H1 (cell line): ENCODE measurements at regions not wholly inside any gene's neighbourhood (a gene's known extent, or its start where the extent isn't known, plus 50 kb on each side); places are given as distances from the start of the nearest gene placed in this dataset.
"Not testable (repeated sequence)": the region's sequence is repeated elsewhere in the genome, so short reads cannot be mapped to it uniquely, and the experiment has no call there.

ENCODE experiments used
- CTCF ChIA-PET: fragments of 300-600 bp; sonication (Branson Sonifier 250); formaldehyde crosslinking; loops from one replicate; lab custom pipeline; 2021; ENCODE audit not compliant: partially characterized antibody; lab: Charles Lee
- POLR2A ChIA-PET: fragments of 300-600 bp; sonication (Branson Sonifier 250); formaldehyde crosslinking; loops from one replicate; lab custom pipeline; 2021; ENCODE audit warnings: inconsistent platforms; ENCODE audit not compliant: partially characterized antibody; lab: Charles Lee
- DNase-seq, 2 experiments: peaks; one replicate each; pipeline versions ENCODE4 v3.0.0 to v3.0.0-alpha.2; 2010 to 2022; ENCODE audit warnings: low spot score in 2 of 2, low read depth in 1 of 2, mixed read lengths in 1 of 2
- FAIRE-seq: peaks from 2 replicates; lab custom pipeline; 2011; peaks lifted over from hg19 to GRCh38; lab: Jason Lieb, UNC
- H2AFZ ChIP-seq: 2 replicates; pipeline ENCODE4 v1.8.1; 2012; ENCODE audit warnings: low read length, inconsistent platforms
- H2AK5ac ChIP-seq: 2 replicates; pipeline ENCODE4 v1.6.1; 2013; ENCODE audit warnings: low read depth, low read length
- H2BK120ac ChIP-seq: replicated peaks from 2 replicates; pipeline ENCODE3; 2013; ENCODE audit warnings: low read depth, low read length, inconsistent platforms
- H2BK12ac ChIP-seq: 2 replicates; pipeline ENCODE4 v1.6.1; 2013; ENCODE audit warnings: low read depth, low read length
- H2BK15ac ChIP-seq: 2 replicates; pipeline ENCODE4 v1.6.1; 2013; ENCODE audit warnings: low read length
- H2BK20ac ChIP-seq: 2 replicates; pipeline ENCODE4 v1.6.1; 2013; ENCODE audit warnings: low read length
- H2BK5ac ChIP-seq: 2 replicates; pipeline ENCODE4 v1.6.1; 2013; ENCODE audit warnings: low read depth, low read length
- H3K14ac ChIP-seq: 2 replicates; pipeline ENCODE4 v1.6.1; 2013; ENCODE audit warnings: inconsistent platforms; ENCODE audit not compliant: insufficient read length
- H3K18ac ChIP-seq: 2 replicates; pipeline ENCODE4 v1.6.1; 2013; ENCODE audit warnings: low read length; ENCODE audit errors: extremely low read depth
- H3K23ac ChIP-seq: 2 replicates; pipeline ENCODE4 v1.6.1; 2013; ENCODE audit warnings: inconsistent platforms; ENCODE audit not compliant: insufficient read length
- H3K23me2 ChIP-seq: 2 replicates; pipeline ENCODE4 v1.6.1; 2013; ENCODE audit warnings: low read depth, low read length
- H3K27ac ChIP-seq: 2 replicates; pipeline ENCODE4 v1.6.1; 2011; ENCODE audit warnings: low read depth, low read length, inconsistent platforms
- H3K27me3 ChIP-seq, 4 experiments: replicated peaks in 1 of 4; 1 replicate in 1 of 4; 2 replicates in 3 of 4; pipeline versions ENCODE4 v1.6.1 to v1.8.1; 2011 to 2013; ENCODE audit warnings: low read length in 3 of 4, mild to moderate bottlenecking in 3 of 4, inconsistent platforms in 2 of 4, mixed read lengths in 2 of 4, moderate library complexity in 1 of 4; ENCODE audit not compliant: control insufficient read depth in 3 of 4, insufficient read depth in 3 of 4; ENCODE audit errors: extremely low read depth in 1 of 4
- H3K36me3 ChIP-seq, 4 experiments: 2 replicates each; pipeline versions ENCODE4 v1.6.1 to v1.8.1; 2011 to 2013; ENCODE audit warnings: mild to moderate bottlenecking in 4 of 4, low read length in 3 of 4, moderate library complexity in 2 of 4, control low read depth in 1 of 4, inconsistent platforms in 1 of 4; ENCODE audit not compliant: insufficient read depth in 4 of 4, control insufficient read depth in 2 of 4
- H3K4ac ChIP-seq: replicated peaks from 2 replicates; pipeline ENCODE3; 2013; ENCODE audit warnings: low read length, low read depth, mixed read lengths, inconsistent platforms; ENCODE audit not compliant: insufficient read length
- H3K4me1 ChIP-seq, 4 experiments: replicated peaks in 1 of 4; 1 replicate in 1 of 4; 2 replicates in 3 of 4; pipeline versions ENCODE4 v1.6.1 to v1.8.1; 2011 to 2013; ENCODE audit warnings: low read length in 3 of 4, inconsistent platforms in 2 of 4, mixed read lengths in 1 of 4; ENCODE audit not compliant: insufficient read depth in 4 of 4, control insufficient read depth in 3 of 4
- H3K4me2 ChIP-seq, 2 experiments: 2 replicates each; pipeline versions ENCODE4 v1.6.1 to v1.8.1; 2011 to 2013; ENCODE audit warnings: low read depth in 2 of 2, low read length in 2 of 2, control low read depth in 1 of 2, inconsistent platforms in 1 of 2, mild to moderate bottlenecking in 1 of 2; ENCODE audit not compliant: insufficient read depth in 1 of 2
- H3K4me3 ChIP-seq, 4 experiments: fragments of 200-600, 300-600 bp in 1 of 4; sonication (generic), shearing (Covaris generic), sonication (Bioruptor Twin) in 1 of 4; 2 replicates each; pipeline versions ENCODE4 v1.5.1 to v1.8.1; 2011 to 2016; ENCODE audit warnings: low read length in 4 of 4, low read depth in 3 of 4, control low read depth in 2 of 4, inconsistent platforms in 2 of 4, mild to moderate bottlenecking in 2 of 4, mixed read lengths in 1 of 4, moderate library complexity in 1 of 4; ENCODE audit not compliant: insufficient read depth in 2 of 4; ENCODE audit errors: extremely low read depth in 1 of 4
- H3K56ac ChIP-seq: replicated peaks from 2 replicates; pipeline ENCODE3; 2013; ENCODE audit warnings: low read depth, mild to moderate bottlenecking, mixed read lengths, low read length, inconsistent platforms; ENCODE audit not compliant: insufficient read length
- H3K79me1 ChIP-seq: 2 replicates; pipeline ENCODE4 v1.6.1; 2013; ENCODE audit warnings: low read depth, low read length, control low read depth
- H3K79me2 ChIP-seq, 2 experiments: 2 replicates each; pipeline versions ENCODE4 v1.6.1 to v1.8.1; 2012 to 2013; ENCODE audit warnings: low read length in 2 of 2, mild to moderate bottlenecking in 2 of 2, inconsistent platforms in 1 of 2; ENCODE audit not compliant: insufficient read depth in 2 of 2, control insufficient read depth in 1 of 2
- H3K9ac ChIP-seq, 4 experiments: replicated peaks in 1 of 4; 1 replicate in 1 of 4; 2 replicates in 3 of 4; pipeline versions ENCODE4 v1.6.1 to v1.8.1; 2011 to 2013; ENCODE audit warnings: low read depth in 3 of 4, low read length in 3 of 4, control low read depth in 2 of 4, mild to moderate bottlenecking in 2 of 4, moderate library complexity in 2 of 4, inconsistent platforms in 1 of 4; ENCODE audit errors: extremely low read depth in 1 of 4
- H3K9me3 ChIP-seq, 2 experiments: 2 replicates each; pipeline versions ENCODE4 v1.6.1 to v1.8.1; 2012 to 2013; ENCODE audit warnings: mild to moderate bottlenecking in 2 of 2, moderate library complexity in 2 of 2, control low read depth in 1 of 2, inconsistent platforms in 1 of 2, low read depth in 1 of 2, low read length in 1 of 2, mixed read lengths in 1 of 2; ENCODE audit not compliant: insufficient read depth in 2 of 2
- H4K20me1 ChIP-seq, 2 experiments: replicated peaks in 1 of 2; 2 replicates each; pipeline versions ENCODE3 to v1.8.1; 2011 to 2013; ENCODE audit warnings: inconsistent platforms in 2 of 2, low read length in 2 of 2, mild to moderate bottlenecking in 1 of 2; ENCODE audit not compliant: insufficient read depth in 2 of 2, control insufficient read depth in 1 of 2
- H4K5ac ChIP-seq: 2 replicates; pipeline ENCODE4 v1.6.1; 2013; ENCODE audit warnings: low read length, low read depth, mixed read lengths, inconsistent platforms; ENCODE audit not compliant: insufficient read length
- H4K8ac ChIP-seq: 2 replicates; pipeline ENCODE4 v1.8.0; 2013; ENCODE audit warnings: mild to moderate bottlenecking, moderate library complexity, low read length, inconsistent platforms; ENCODE audit not compliant: insufficient read depth; ENCODE audit errors: extremely low read depth
- H4K91ac ChIP-seq: replicated peaks from 2 replicates; pipeline ENCODE3; 2013; ENCODE audit warnings: low read length, mixed read lengths, inconsistent platforms; ENCODE audit not compliant: insufficient read length
- WGBS, 2 experiments: shearing (Covaris generic) in 1 of 2; methylation state at CpG; one replicate each; pipeline versions ENCODE4 v1.1.6 to v1.1.7; 2013 to 2015; ENCODE audit warnings: low lambda C conversion rate in 2 of 2, mixed read lengths in 2 of 2, inconsistent platforms in 1 of 2, low coverage in 1 of 2, missing lambda C conversion rate in 1 of 2; ENCODE audit not compliant: insufficient replicate concordance in 2 of 2, insufficient coverage in 1 of 2, insufficient read length in 1 of 2; ENCODE audit errors: extremely low coverage in 1 of 2, missing lambda C conversion rate in 1 of 2; 5-methylcytosine and 5-hydroxymethylcytosine counted together

DNA sequence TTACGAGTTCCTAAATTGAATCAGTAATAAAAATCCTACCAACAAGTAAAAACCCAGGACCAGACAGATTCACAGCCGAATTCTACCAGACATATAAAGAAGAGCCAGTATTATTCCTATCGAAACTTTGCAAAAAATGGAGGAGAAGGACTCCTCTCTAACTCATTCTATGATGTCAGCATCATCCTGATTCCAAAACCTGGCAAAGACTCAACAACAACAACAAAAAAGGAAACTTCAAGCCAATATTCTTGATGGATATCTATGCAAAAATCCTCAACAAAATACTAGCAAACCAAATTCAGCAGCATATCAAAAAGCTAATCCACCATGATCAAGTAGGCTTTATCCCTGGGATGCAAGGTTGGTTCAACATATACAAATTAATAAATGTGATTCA lies 84.6 kb upstream of the ADRB2 start:
- H2BK20ac ChIP-seq, H3K23me2 ChIP-seq, H3K79me2 ChIP-seq, H2BK120ac ChIP-seq, H3K79me1 ChIP-seq, H2BK5ac ChIP-seq, H3K27ac ChIP-seq, H4K91ac ChIP-seq, H4K8ac ChIP-seq, H3K9me3 ChIP-seq, H2AK5ac ChIP-seq, H4K20me1 ChIP-seq, H3K14ac ChIP-seq, FAIRE-seq, DNase-seq, H3K36me3 ChIP-seq, H3K18ac ChIP-seq, H3K9ac ChIP-seq, H3K56ac ChIP-seq, H2AFZ ChIP-seq, H2BK15ac ChIP-seq, H3K27me3 ChIP-seq, H3K4me3 ChIP-seq, POLR2A ChIA-PET, H3K4ac ChIP-seq, H3K4me2 ChIP-seq, H2BK12ac ChIP-seq, H4K5ac ChIP-seq, H3K4me1 ChIP-seq, H3K23ac ChIP-seq: not testable (repeated sequence)
- CTCF ChIA-PET, result interaction anchor here (0.5 to 24.0 kb wide), 50 partner anchors 9 to 744 kb away, joined by 3 to 444 read pairs (median 5); no protein-coding TSS in a partner anchor
- 76% methylated on average over 3 of the region's 3 CpGs; no CpG with 5 or more reads in 1 of the 2 experiments for WGBS, 2 experiments

DNA sequence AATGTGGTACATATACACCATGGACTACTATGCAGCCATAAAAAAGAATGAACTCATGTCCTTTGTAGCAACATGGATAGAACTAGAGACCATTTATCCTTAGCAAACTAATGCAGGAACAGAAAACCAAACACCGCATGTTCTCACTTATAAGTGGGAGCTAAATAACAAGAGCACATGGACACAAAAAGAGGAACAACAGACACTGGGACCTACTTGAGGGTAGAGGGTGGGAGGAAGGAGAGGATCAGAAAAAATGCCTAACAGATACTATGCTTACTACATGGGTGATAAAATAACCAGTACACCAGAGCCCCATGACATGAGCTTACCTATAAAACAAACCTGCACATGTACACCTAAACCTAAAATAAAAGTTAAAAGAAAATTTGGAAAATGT lies 82.0 kb upstream of the ADRB2 start:
- H3K23me2 ChIP-seq, H3K4me2 ChIP-seq, H3K9ac ChIP-seq, H4K91ac ChIP-seq, H2BK12ac ChIP-seq, H2AFZ ChIP-seq, H4K5ac ChIP-seq, H3K18ac ChIP-seq, H2BK15ac ChIP-seq, H3K79me1 ChIP-seq, H3K56ac ChIP-seq, H3K9me3 ChIP-seq, H4K20me1 ChIP-seq, FAIRE-seq, H3K4me1 ChIP-seq, H3K36me3 ChIP-seq, H2BK120ac ChIP-seq, H2BK5ac ChIP-seq, H3K79me2 ChIP-seq, H3K23ac ChIP-seq, H2AK5ac ChIP-seq, POLR2A ChIA-PET, H3K4ac ChIP-seq, H4K8ac ChIP-seq, DNase-seq, H3K27ac ChIP-seq, H3K27me3 ChIP-seq, H2BK20ac ChIP-seq, H3K14ac ChIP-seq, H3K4me3 ChIP-seq: not testable (repeated sequence)
- CTCF ChIA-PET, result interaction anchor here (0.6 to 24.0 kb wide), 9 partner anchors 13 to 381 kb away, joined by 3 to 444 read pairs (median 5); no protein-coding TSS in a partner anchor
- 87% methylated on average over 1 of the region's 1 CpG; no CpG with 5 or more reads in 1 of the 2 experiments for WGBS, 2 experiments
